ENCODE measurements at regions not wholly inside any gene's neighbourhood (a gene's known extent, or its start where the extent isn't known, plus 50 kb on each side); places are given as distances from the start of the nearest gene placed in this dataset.
"Not testable (repeated sequence)": the region's sequence is repeated elsewhere in the genome, so short reads cannot be mapped to it uniquely, and the experiment has no call there.

- not testable (repeated sequence) for H3K36me3 ChIP-seq (ENCODE audit: insufficient read depth, low read length); H3K9me3 ChIP-seq (ENCODE audit: control insufficient read depth, insufficient read depth, low read length); H3K9ac ChIP-seq (ENCODE audit: low read depth, low read length); H3K4me1 ChIP-seq (ENCODE audit: insufficient read depth, low read length)
These were observed 312.3 kb downstream of the BCL2L11 start for GRCh38 chr2:111432916-111433499.

GRCh38 chr2:111433892-111434607, 313.3 kb downstream of the BCL2L11 start:
- not testable (repeated sequence) for H3K9me3 ChIP-seq (ENCODE audit: control insufficient read depth, insufficient read depth, low read length); H3K36me3 ChIP-seq (ENCODE audit: insufficient read depth, low read length); H3K4me1 ChIP-seq (ENCODE audit: insufficient read depth, low read length); H3K9ac ChIP-seq (ENCODE audit: low read depth, low read length)

DNA sequence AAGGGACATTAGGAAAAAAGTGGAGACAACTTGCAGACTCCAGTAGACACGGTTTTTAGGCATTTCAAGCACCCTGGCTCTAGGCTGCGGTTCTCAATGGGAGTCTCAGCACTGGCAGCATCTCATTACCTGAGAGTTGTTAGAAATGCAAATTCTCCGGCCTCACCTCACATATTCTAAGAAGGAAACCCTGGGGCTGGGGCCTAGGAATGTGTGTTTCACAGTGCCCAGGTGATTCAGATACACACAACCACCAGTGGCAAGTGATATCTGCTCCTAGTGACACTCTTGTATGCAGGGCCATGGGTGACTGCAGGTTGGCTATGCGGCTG, 313.9 kb downstream of the BCL2L11 start:
- not testable (repeated sequence) for H3K36me3 ChIP-seq (ENCODE audit: insufficient read depth, low read length); H3K4me1 ChIP-seq (ENCODE audit: insufficient read depth, low read length); H3K9me3 ChIP-seq (ENCODE audit: control insufficient read depth, insufficient read depth, low read length); H3K9ac ChIP-seq (ENCODE audit: low read depth, low read length)

- not testable (repeated sequence) for H3K4me1 ChIP-seq (ENCODE audit: insufficient read depth, low read length); H3K9me3 ChIP-seq (ENCODE audit: control insufficient read depth, insufficient read depth, low read length); H3K36me3 ChIP-seq (ENCODE audit: insufficient read depth, low read length); H3K9ac ChIP-seq (ENCODE audit: low read depth, low read length)
These were observed 315.0 kb downstream of the BCL2L11 start for GRCh38 chr2:111435553-111436310.

DNA sequence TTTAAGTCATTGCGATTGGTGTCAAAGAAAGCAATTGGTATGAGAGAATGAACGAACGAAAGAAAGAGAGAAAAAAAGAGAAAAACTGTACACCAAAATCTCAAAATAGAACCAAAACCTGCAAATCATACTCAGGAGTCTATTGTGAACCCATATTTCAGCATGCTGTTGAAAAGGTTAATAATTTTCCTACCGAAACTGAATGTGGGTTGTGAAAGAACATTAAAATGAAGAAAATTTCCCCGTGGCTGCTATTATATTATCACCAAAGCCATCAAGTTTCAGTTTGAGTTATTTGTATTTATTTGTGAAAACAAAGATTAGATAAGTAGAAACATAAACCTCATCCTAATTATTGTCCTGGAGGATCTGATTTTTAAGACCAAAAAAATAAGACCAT, 315.7 kb downstream of the BCL2L11 start:
- H3K4me1 ChIP-seq (ENCODE audit: insufficient read depth, low read length); H3K9me3 ChIP-seq (ENCODE audit: control insufficient read depth, insufficient read depth, low read length); H3K9ac ChIP-seq (ENCODE audit: low read depth, low read length); H3K36me3 ChIP-seq (ENCODE audit: insufficient read depth, low read length): not testable (repeated sequence)

GRCh38 chr2:111437288-111437990, 316.7 kb downstream of the BCL2L11 start:
- H3K36me3 ChIP-seq (ENCODE audit: insufficient read depth, low read length); H3K9me3 ChIP-seq (ENCODE audit: control insufficient read depth, insufficient read depth, low read length); H3K4me1 ChIP-seq (ENCODE audit: insufficient read depth, low read length); H3K9ac ChIP-seq (ENCODE audit: low read depth, low read length): not testable (repeated sequence)

- not testable (repeated sequence) for H3K4me1 ChIP-seq (ENCODE audit: insufficient read depth, low read length); H3K36me3 ChIP-seq (ENCODE audit: insufficient read depth, low read length); H3K9ac ChIP-seq (ENCODE audit: low read depth, low read length); H3K9me3 ChIP-seq (ENCODE audit: control insufficient read depth, insufficient read depth, low read length)
These were observed 317.4 kb downstream of the BCL2L11 start for GRCh38 chr2:111438161-111438560.

DNA sequence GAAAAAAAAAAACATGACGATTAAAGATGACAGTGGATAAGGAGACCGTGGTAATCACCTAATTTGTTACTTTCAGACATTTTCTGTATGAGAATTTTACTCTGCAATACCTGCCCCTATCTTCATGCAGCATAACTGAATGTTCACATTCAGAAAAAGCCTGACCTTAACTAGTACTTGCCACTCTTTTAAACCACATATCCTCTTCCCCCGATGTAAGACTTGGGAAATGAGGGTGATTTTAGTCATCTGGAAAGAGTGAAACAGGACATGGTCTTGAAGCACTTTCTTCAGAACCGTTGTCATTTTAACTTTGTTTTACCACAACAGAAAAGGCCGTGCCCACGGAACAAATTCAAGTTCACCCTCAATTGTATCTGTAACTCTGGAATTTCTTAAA, 318.5 kb downstream of the BCL2L11 start:
- H3K36me3 ChIP-seq (ENCODE audit: insufficient read depth, low read length); H3K4me1 ChIP-seq (ENCODE audit: insufficient read depth, low read length); H3K9me3 ChIP-seq (ENCODE audit: control insufficient read depth, insufficient read depth, low read length); H3K9ac ChIP-seq (ENCODE audit: low read depth, low read length): not testable (repeated sequence)

DNA sequence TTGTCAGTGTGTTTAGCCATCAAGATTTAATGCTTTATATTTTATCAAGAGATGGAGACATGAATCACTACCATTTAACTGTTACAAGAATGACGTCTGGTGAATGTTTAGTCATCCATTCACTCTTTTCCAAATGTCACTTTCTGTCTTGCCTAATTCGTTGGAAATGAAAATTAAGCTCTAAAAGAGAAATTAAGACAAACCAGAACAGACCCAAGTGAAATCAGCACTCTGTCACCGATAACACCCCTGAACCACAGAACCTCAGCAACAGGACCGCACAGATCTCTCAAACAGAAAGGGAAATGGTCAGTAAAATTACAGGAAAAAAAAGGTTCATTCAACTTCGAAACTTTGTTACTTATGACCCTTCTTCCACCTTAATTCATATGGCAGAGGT, 320.9 kb downstream of the BCL2L11 start:
- not testable (repeated sequence) for H3K9ac ChIP-seq (ENCODE audit: low read depth, low read length); H3K36me3 ChIP-seq (ENCODE audit: insufficient read depth, low read length); H3K9me3 ChIP-seq (ENCODE audit: control insufficient read depth, insufficient read depth, low read length); H3K4me1 ChIP-seq (ENCODE audit: insufficient read depth, low read length)

DNA sequence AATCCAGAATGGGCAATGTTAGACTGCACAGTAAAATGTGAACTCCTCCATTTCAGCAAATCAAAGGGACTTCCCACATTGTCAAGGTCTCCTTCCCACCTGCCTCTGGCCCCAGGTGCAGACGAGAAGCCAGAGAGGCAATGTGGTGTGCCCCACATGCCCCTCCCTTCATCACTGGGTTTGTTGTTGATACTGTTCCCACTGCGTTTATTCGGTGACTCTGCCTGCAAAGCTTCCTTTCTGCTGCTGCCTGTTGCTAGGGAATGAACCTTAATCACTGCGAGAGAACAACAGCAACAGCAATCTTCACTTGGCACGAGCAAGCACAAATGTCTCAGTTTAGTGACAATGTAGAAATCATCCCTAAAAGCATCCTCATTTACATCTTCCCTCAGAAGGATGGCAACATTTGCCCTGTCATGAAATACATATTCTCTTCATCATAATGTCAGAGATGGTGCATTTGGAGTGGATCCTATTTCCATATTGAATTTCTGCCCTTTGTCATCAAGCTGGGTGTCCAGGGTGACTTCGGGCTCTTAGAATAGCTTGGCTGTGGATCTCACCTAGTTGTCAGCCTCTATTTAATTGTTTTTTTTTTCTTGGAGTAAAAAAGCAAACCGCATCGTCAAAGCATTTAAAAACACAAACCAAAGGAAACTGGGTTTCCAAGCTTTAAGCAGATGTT, 322.2 kb downstream of the BCL2L11 start:
- not testable (repeated sequence) for H3K9me3 ChIP-seq (ENCODE audit: control insufficient read depth, insufficient read depth, low read length)

GRCh38 chr2:111444516-111444915, 323.8 kb downstream of the BCL2L11 start:
- not testable (repeated sequence) for H3K4me1 ChIP-seq (ENCODE audit: insufficient read depth, low read length); H3K9me3 ChIP-seq (ENCODE audit: control insufficient read depth, insufficient read depth, low read length); H3K36me3 ChIP-seq (ENCODE audit: insufficient read depth, low read length); H3K9ac ChIP-seq (ENCODE audit: low read depth, low read length)

More for the DNA sequence above, 322.2 kb downstream of the BCL2L11 start:
- H3K36me3 ChIP-seq (ENCODE audit: insufficient read depth, low read length); H3K9ac ChIP-seq (ENCODE audit: low read depth, low read length); H3K4me1 ChIP-seq (ENCODE audit: insufficient read depth, low read length): not testable (repeated sequence)

GRCh38 chr2:111445191-111445929, 324.6 kb downstream of the BCL2L11 start:
- H3K36me3 ChIP-seq (ENCODE audit: insufficient read depth, low read length); H3K4me1 ChIP-seq (ENCODE audit: insufficient read depth, low read length); H3K9ac ChIP-seq (ENCODE audit: low read depth, low read length); H3K9me3 ChIP-seq (ENCODE audit: control insufficient read depth, insufficient read depth, low read length): not testable (repeated sequence)

DNA sequence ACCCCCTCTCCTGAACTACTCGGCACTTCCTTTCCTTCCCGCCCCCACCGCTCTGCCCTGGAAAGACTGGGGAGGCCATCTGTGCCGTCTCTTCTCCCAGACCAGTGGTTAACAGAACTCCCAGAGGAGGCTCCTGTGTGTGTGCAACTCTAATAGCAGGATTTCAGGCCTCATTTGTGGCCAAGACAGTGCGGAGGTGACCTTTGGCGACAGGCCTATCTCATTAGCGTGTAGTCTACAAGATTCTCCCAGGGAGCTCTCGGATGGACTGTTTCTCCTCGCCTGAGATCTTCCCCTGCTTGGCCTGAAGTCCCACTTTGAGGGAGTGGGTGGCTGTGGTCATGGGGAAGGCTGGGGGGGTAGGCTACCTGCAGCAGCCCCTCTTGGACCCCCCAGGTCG, 325.2 kb downstream of the BCL2L11 start:
- not testable (repeated sequence) for H3K36me3 ChIP-seq (ENCODE audit: insufficient read depth, low read length); H3K9me3 ChIP-seq (ENCODE audit: control insufficient read depth, insufficient read depth, low read length); H3K4me1 ChIP-seq (ENCODE audit: insufficient read depth, low read length); H3K9ac ChIP-seq (ENCODE audit: low read depth, low read length)

- H3K4me1 ChIP-seq (ENCODE audit: insufficient read depth, low read length); H3K36me3 ChIP-seq (ENCODE audit: insufficient read depth, low read length); H3K9me3 ChIP-seq (ENCODE audit: control insufficient read depth, insufficient read depth, low read length); H3K9ac ChIP-seq (ENCODE audit: low read depth, low read length): not testable (repeated sequence)
These were observed 326.8 kb downstream of the BCL2L11 start for GRCh38 chr2:111447482-111447881.

Data from ES-I3 (cell line).